Sigmoid colon (tissue), 6 donors: ENCODE measurements at regions not wholly inside any gene's neighbourhood (a gene's known extent, or its start where the extent isn't known, plus 50 kb on each side); places are given as distances from the start of the nearest gene placed in this dataset.

Experiments used
- DNase-seq: peaks from one replicate; pipeline ENCODE4 v3.0.0-alpha.2; 2019
- H3K27ac ChIP-seq, 4 donors: fragments of 200-600 bp; sonication (generic); one replicate each; pipeline ENCODE4 v1.5.1; 2016 to 2019; ENCODE audit warnings: mild to moderate bottlenecking in 1 of 4
- H3K27me3 ChIP-seq, 3 donors: fragments of 200-600 bp; sonication (generic); one replicate each; pipeline ENCODE4 v1.5.1; 2019; ENCODE audit warnings: mild to moderate bottlenecking in 1 of 3
- H3K36me3 ChIP-seq, 4 donors: fragments of 200-600 bp; sonication (generic); one replicate each; pipeline ENCODE4 v1.5.1; 2016 to 2019
- H3K4me1 ChIP-seq, 4 donors: fragments of 200-600 bp; sonication (generic); one replicate each; pipeline ENCODE4 v1.5.1; 2017 to 2019
- H3K4me3 ChIP-seq, 4 donors: fragments of 200-600 bp; sonication (generic); one replicate each; pipeline ENCODE4 v1.5.1; 2017 to 2019; ENCODE audit warnings: mild to moderate bottlenecking in 2 of 4, moderate library complexity in 1 of 4
- H3K9me3 ChIP-seq, 4 donors: fragments of 200-600 bp in 3 of 4; sonication (generic) in 3 of 4; one replicate each; pipeline versions ENCODE4 v1.5.1 to v1.6.1; 2013 to 2019
- EP300 ChIP-seq, 4 donors: sonication (generic); formaldehyde crosslinking; IDR thresholded peaks; one replicate each; pipeline ENCODE4 v1.6.1; 2017; ENCODE audit warnings: antibody characterized with exemption in 4 of 4
- POLR2A ChIP-seq, 2 donors: fragments of 450-650 bp; IDR thresholded peaks; one replicate each; pipeline ENCODE4 v1.6.1; 2016; ENCODE audit warnings: antibody characterized with exemption in 2 of 2, mild to moderate bottlenecking in 2 of 2, moderate library complexity in 2 of 2
- POLR2AphosphoS5 ChIP-seq, 4 donors: sonication (generic); formaldehyde crosslinking; IDR thresholded peaks; one replicate each; pipeline ENCODE4 v1.6.1; 2017; ENCODE audit warnings: antibody characterized with exemption in 4 of 4
- WGBS, 2 donors: extraction: QIAGEN DNeasy Blood & Tissue Kit; methylation state at CpG; one replicate each; pipeline ENCODE4 v1.1.7; 2013; 5-methylcytosine and 5-hydroxymethylcytosine counted together
- intact Hi-C: fragments of 100-400 bp; cut with DNase I; formaldehyde crosslinking; loops from one replicate; pipeline ENCODE4 v1.15.1; 2023
- TF ChIP-seq, protein P1 (sequence below), 4 experiments: fragments of 450-650 bp in 3 of 4; fragments of 200-600 bp in 1 of 4; IDR thresholded peaks; one replicate each; pipeline ENCODE4 v1.5.1; 2016 to 2019; ENCODE audit warnings: antibody characterized with exemption in 4 of 4, mild to moderate bottlenecking in 3 of 4, moderate library complexity in 2 of 4
- donor health status: healthy with polysubstance abuse.
- donor health status: healthy.

DNA sequence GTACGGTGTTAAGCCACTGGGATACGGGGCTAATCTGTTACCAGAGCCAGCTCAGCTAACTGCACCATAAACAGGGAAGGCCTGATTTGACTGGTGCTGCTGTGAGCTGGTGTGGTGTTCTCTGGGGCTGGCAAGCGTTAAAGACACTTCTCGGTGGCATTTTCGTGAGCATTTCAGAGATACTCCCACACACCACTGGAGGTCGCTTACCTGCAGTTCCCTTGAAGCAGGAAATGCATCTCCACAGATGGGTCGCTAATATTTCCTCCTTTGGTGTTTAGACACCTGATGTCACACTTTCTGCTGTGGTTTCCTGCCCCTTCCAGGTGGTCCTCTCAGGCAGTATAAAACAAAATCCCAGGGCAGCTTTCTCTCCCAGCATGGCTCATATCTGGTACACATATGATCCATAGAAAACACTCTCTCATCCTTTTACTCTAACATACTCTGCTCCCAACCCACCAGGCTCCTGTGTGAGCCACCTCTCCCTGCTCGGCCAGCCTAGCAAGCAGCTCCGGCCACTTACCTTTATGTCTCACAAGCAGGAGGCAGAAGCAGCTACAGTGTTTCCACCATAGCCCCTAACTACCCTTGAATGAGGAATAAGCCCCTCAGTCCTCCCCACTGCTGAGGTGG, 129.9 kb upstream of the GRIN2B start:
- intact Hi-C loops: no loop called here
- 35 to 57% methylated on average over 9 of the region's 9 CpGs for WGBS, 2 donors
- Histone ChIP-seq H3K4me1 (no peaks in the 10 kb centered on the region), H3K4me3 (no peak overlapping the region), H3K36me3 (no peaks in the 10 kb centered on the region), H3K27ac (no peak overlapping the region), H3K27me3 (no peaks in the 10 kb centered on the region), H3K9me3 (no peaks in the 10 kb centered on the region)
- no peak for DNase-seq
- no peak for TF ChIP-seq POLR2A (IDR thresholded peaks at IDR 0.05)
- TF ChIP-seq EP300 (IDR thresholded peaks at IDR 0.05): no peak
- TF ChIP-seq, protein P1, sequence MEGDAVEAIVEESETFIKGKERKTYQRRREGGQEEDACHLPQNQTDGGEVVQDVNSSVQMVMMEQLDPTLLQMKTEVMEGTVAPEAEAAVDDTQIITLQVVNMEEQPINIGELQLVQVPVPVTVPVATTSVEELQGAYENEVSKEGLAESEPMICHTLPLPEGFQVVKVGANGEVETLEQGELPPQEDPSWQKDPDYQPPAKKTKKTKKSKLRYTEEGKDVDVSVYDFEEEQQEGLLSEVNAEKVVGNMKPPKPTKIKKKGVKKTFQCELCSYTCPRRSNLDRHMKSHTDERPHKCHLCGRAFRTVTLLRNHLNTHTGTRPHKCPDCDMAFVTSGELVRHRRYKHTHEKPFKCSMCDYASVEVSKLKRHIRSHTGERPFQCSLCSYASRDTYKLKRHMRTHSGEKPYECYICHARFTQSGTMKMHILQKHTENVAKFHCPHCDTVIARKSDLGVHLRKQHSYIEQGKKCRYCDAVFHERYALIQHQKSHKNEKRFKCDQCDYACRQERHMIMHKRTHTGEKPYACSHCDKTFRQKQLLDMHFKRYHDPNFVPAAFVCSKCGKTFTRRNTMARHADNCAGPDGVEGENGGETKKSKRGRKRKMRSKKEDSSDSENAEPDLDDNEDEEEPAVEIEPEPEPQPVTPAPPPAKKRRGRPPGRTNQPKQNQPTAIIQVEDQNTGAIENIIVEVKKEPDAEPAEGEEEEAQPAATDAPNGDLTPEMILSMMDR (IDR thresholded peaks at IDR 0.05): no peak
- TF ChIP-seq POLR2AphosphoS5 (IDR thresholded peaks at IDR 0.05): no peak

DNA sequence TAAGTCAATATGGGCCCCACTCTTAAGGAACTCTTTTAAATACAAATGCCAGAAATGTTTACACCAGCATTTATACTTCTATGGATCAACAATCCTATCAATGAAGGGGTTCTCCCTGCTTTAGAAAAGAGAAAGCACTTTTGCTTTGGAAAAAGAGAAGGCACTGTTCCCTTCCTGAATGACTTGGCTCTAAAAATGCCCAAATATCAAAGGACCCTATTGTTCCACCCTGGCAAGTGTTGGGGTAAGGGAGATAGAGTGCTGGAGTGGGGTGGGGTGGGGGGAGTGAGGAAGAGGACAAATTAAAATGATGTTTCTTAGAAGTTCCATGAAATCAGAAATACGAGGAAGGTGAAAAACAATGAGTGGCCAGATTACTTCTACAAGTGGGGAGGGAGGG, 131.6 kb upstream of the GRIN2B start:
- TF ChIP-seq, protein P1 (IDR thresholded peaks at IDR 0.05): no peak
- no peak for TF ChIP-seq POLR2A (IDR thresholded peaks at IDR 0.05)
- no peak for TF ChIP-seq POLR2AphosphoS5 (IDR thresholded peaks at IDR 0.05)
- no peak for TF ChIP-seq EP300 (IDR thresholded peaks at IDR 0.05)
- intact Hi-C loops: no loop called here
- Histone ChIP-seq H3K27ac (no peak overlapping the region), H3K4me1 (no peaks in the 10 kb centered on the region), H3K27me3 (no peaks in the 10 kb centered on the region), H3K4me3 (no peak overlapping the region), H3K36me3 (no peaks in the 10 kb centered on the region), H3K9me3 (peaks cover 0 to 4% (median under 1%) of the 10 kb centered on the region in 4 donors)
- WGBS, 2 donors: 82 to 88% methylated on average over 1 of the region's 1 CpG
- DNase-seq: no peak

DNA sequence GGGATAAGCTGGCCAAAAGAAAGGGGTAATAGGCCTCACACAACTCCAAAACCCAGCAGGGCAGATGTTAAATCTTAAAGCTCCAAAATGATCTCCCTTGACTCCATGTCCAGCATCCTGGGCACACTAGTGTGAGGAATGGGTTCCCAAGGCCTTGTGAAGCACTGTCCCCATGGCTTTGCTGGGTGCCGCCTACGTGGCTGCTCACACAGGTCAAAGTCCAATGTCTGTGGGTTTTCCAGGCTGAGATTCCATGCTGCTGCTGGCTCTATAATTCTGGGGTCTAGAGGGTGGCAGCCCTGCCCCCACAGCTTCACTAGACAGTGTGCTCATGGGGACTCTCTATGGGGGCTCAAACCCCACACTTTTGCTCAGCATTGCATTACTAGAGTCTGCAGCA, 145.3 kb upstream of the GRIN2B start:
- intact Hi-C loops: no loop called here
- Histone ChIP-seq H3K4me1 (no peaks in the 10 kb centered on the region), H3K9me3 (peaks cover 0 to 8% (median 0%) of the 10 kb centered on the region in 4 donors), H3K27ac (no peak overlapping the region), H3K27me3 (no peaks in the 10 kb centered on the region), H3K36me3 (no peaks in the 10 kb centered on the region), H3K4me3 (no peak overlapping the region)
- TF ChIP-seq POLR2A (IDR thresholded peaks at IDR 0.05): no peak
- TF ChIP-seq, protein P1 (IDR thresholded peaks at IDR 0.05): no peak
- no peak for TF ChIP-seq POLR2AphosphoS5 (IDR thresholded peaks at IDR 0.05)
- no peak for TF ChIP-seq EP300 (IDR thresholded peaks at IDR 0.05)
- DNase-seq: no peak
- WGBS, 2 donors: 60 to 83% methylated on average over 2 of the region's 2 CpGs

DNA sequence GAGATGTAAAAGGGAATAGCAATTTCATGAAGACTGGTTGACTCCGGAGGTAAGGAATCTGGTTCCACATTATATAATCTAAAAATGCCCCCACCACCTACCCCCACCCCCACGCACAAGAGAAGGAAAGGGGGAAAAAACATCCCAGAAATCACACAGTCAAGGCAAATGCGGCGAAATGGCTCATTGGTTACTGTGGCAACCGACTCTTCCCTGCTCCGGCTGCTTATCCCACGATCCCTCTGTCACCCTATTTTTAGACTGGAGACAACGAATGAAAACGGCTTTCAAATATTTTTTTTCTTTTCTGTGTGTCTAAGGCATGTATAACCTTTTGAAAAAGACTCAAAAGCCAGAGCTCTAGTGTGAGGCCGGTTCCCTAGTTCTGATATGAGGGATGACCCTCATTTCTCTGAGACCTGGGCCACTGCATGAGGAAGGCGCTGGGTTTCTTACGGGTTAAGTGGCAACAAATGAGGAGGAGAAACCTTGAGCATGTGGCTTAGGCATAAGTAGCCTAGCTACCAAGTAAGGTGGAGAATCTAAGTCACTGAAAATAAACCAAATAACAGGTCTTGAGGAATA, 148.3 kb upstream of the GRIN2B start:
- Histone ChIP-seq H3K27me3 (no peaks in the 10 kb centered on the region), H3K4me3 (no peak overlapping the region), H3K36me3 (no peaks in the 10 kb centered on the region), H3K27ac (no peak overlapping the region), H3K4me1 (no peaks in the 10 kb centered on the region), H3K9me3 (no peaks in the 10 kb centered on the region)
- 88 to 95% methylated on average over 12 of the region's 12 CpGs for WGBS, 2 donors
- intact Hi-C loops: no loop called here
- TF ChIP-seq POLR2A (IDR thresholded peaks at IDR 0.05) (no peak), POLR2AphosphoS5 (IDR thresholded peaks at IDR 0.05) (no peak), EP300 (IDR thresholded peaks at IDR 0.05) (no peak)
- TF ChIP-seq, protein P1 (IDR thresholded peaks at IDR 0.05): no peak
- no peak for DNase-seq
